A673 (cell line): ENCODE measurements at regions not wholly inside any gene's neighbourhood (a gene's known extent, or its start where the extent isn't known, plus 50 kb on each side); places are given as distances from the start of the nearest gene placed in this dataset.

Experiments
- BruUV-seq: library from RNA; stranded (reverse); fragments of 400-500 nt; replicated peaks from 2 replicates; lab custom pipeline; 2021; lab: Mats Ljungman, UMichigan
- CTCF ChIA-PET: fragments of 300-600 bp; sonication (Branson Sonifier 250); formaldehyde crosslinking; loops from one replicate; lab custom pipeline; 2022; ENCODE audit warnings: antibody characterized with exemption; lab: Charles Lee
- POLR2A ChIA-PET: fragments of 300-600 bp; sonication (Branson Sonifier 250); formaldehyde crosslinking; loops from one replicate; lab custom pipeline; 2022; ENCODE audit warnings: antibody characterized with exemption; ENCODE audit not compliant: low non-redundant PET; lab: Charles Lee
- DNase-seq: peaks from one replicate; pipeline ENCODE4 v3.0.0-alpha.2; 2015; ENCODE audit warnings: low spot score
- H3K27ac ChIP-seq: fragments of 200-600 bp; sonication (generic); 2 replicates; pipeline ENCODE4 v1.5.1; 2016; ENCODE audit warnings: mixed run types, low read depth, mild to moderate bottlenecking, mixed read lengths, antibody characterized with exemption, low read length; ENCODE audit not compliant: poor library complexity, severe bottlenecking
- H3K27me3 ChIP-seq: fragments of 200-600 bp; sonication (generic); replicated peaks from 2 replicates; pipeline ENCODE4 v1.6.1; 2017; ENCODE audit warnings: mixed run types, low read depth, mild to moderate bottlenecking, mixed read lengths, antibody characterized with exemption, low read length; ENCODE audit not compliant: insufficient read depth, poor library complexity
- H3K36me3 ChIP-seq: fragments of 200-600 bp; sonication (generic); 2 replicates; pipeline ENCODE4 v1.6.1; 2016; ENCODE audit warnings: mixed run types, mild to moderate bottlenecking, mixed read lengths, antibody characterized with exemption, low read length; ENCODE audit not compliant: insufficient read depth, poor library complexity, severe bottlenecking
- H3K4me1 ChIP-seq: fragments of 200-600 bp; sonication (generic); 2 replicates; pipeline ENCODE4 v1.6.1; 2017; ENCODE audit warnings: mixed run types, mild to moderate bottlenecking, mixed read lengths, antibody characterized with exemption, low read length; ENCODE audit not compliant: insufficient read depth, poor library complexity, severe bottlenecking
- H3K4me3 ChIP-seq: fragments of 200-600 bp; sonication (generic); 2 replicates; pipeline ENCODE4 v1.5.1; 2016; ENCODE audit warnings: low read depth, mixed run types, mild to moderate bottlenecking, mixed read lengths, low read length; ENCODE audit not compliant: poor library complexity, severe bottlenecking
- H3K9me3 ChIP-seq: fragments of 200-600 bp; sonication (generic); 2 replicates; pipeline ENCODE4 v1.6.1; 2016; ENCODE audit warnings: mixed run types, low read depth, mild to moderate bottlenecking, mixed read lengths, antibody characterized with exemption, low read length; ENCODE audit not compliant: poor library complexity, severe bottlenecking
- CTCF ChIP-seq: fragments of 300-800, 200-600 bp; sonication (generic); conservative IDR thresholded peaks from 2 replicates; pipeline ENCODE4 v1.5.1; 2017; ENCODE audit warnings: low read depth, mild to moderate bottlenecking, antibody characterized with exemption, low read length, moderate library complexity, mixed read lengths
- EZH2 ChIP-seq: fragments of 200-600 bp; sonication (generic); IDR thresholded peaks from 2 replicates; pipeline ENCODE4 v1.6.1; 2017; ENCODE audit warnings: borderline replicate concordance, low read depth, mild to moderate bottlenecking, mixed read lengths, antibody characterized with exemption, low read length; ENCODE audit not compliant: poor library complexity, severe bottlenecking
- intact Hi-C: fragments of 100-400 bp; cut with micrococcal nuclease; formaldehyde crosslinking; loops from one replicate; pipeline ENCODE4 v1.10.0; 2022; ENCODE audit not compliant: unreplicated experiment

- H3K36me3 ChIP-seq = no peaks in the 10 kb centered on the region
- no peak for TF ChIP-seq CTCF
- TF ChIP-seq EZH2 = no peak
- H3K4me3 ChIP-seq = no peak overlapping the region
- peaks cover 29% of the 10 kb centered on the region for H3K27me3 ChIP-seq
- H3K9me3 ChIP-seq = no peaks in the 10 kb centered on the region
- no peak overlapping the region for H3K27ac ChIP-seq
- no peak for DNase-seq
- no peaks in the 10 kb centered on the region for H3K4me1 ChIP-seq
- BruUV-seq = no TSS peak
- ChIA-PET CTCF (no interaction called here), POLR2A (no interaction called here)
- intact Hi-C loops = no loop called here
Measured at GRCh38 chr7:45252248-45252647, 94.7 kb downstream of the RAMP3 start.

DNA sequence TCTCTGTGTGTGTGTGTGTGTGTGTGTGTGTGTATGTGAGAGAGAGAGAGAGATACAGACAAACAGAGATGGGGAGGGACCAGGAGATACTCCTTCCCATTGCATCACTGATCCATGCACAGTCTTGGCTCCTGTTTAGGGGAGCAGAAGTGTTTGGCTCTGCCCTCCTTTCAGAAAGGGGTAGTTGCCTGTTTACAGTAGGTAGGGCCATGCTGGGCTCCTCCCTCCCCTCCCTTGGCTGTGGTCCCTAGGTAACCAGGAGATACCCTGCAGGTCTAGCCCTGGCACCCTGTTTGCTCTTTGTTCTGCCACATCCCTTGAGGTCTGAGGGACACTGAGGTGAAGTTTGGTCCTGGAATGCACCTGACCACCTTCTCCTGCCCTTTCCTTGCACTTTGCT lies 95.3 kb downstream of the RAMP3 start:
- BruUV-seq = no TSS peak
- Histone ChIP-seq H3K36me3 (no peaks in the 10 kb centered on the region), H3K4me1 (no peaks in the 10 kb centered on the region), H3K9me3 (no peaks in the 10 kb centered on the region), H3K27me3 (peaks cover 24% of the 10 kb centered on the region), H3K27ac (no peak overlapping the region), H3K4me3 (no peak overlapping the region)
- POLR2A ChIA-PET = no interaction called here
- intact Hi-C loops = no loop called here
- CTCF ChIA-PET = no interaction called here
- no peak for DNase-seq
- TF ChIP-seq EZH2 = no peak
- TF ChIP-seq CTCF = no peak

DNA sequence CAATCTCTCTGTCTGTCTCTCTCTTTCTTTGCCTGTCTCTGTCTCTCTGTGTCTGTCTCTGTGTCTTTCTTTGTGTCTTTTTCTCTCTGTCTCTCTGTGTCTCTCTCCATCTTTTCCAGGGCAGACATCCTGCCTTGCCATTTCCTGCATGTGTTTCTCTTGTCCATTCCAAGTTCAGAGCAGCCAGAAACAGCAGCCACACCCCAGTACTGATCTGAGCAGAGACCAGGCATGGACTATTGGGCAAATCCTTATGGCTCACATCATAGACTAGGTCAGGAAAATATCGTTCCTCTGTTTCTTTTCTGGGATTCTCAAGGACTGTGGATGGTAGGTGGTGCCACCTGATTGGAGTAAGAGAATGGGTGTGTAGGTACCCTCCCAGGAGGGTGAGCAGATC lies 95.8 kb downstream of the RAMP3 start:
- POLR2A ChIA-PET = no interaction called here
- BruUV-seq = no TSS peak

More for the DNA sequence above, 95.8 kb downstream of the RAMP3 start:
- CTCF ChIA-PET = no interaction called here
- no peaks in the 10 kb centered on the region for H3K9me3 ChIP-seq
- intact Hi-C loops = no loop called here
- H3K27me3 ChIP-seq = peaks cover 20% of the 10 kb centered on the region
- no peak overlapping the region for H3K27ac ChIP-seq
- no peak for DNase-seq
- TF ChIP-seq EZH2 (no peak), CTCF (no peak)
- H3K4me1 ChIP-seq = no peaks in the 10 kb centered on the region
- H3K36me3 ChIP-seq = no peaks in the 10 kb centered on the region
- no peak overlapping the region for H3K4me3 ChIP-seq
